HepG2 (cell line): ENCODE measurements at regions not wholly inside any gene's neighbourhood (a gene's known extent, or its start where the extent isn't known, plus 50 kb on each side); places are given as distances from the start of the nearest gene placed in this dataset.
A peak's percentile ranks its signal among the peaks of the same experiment; 100 is the strongest.

ENCODE experiments used
- NFE2L1 ChIP-seq: sonication (generic); formaldehyde crosslinking; IDR thresholded peaks from 2 replicates; pipeline ENCODE4 v1.4.0; 2020; ENCODE audit warnings: missing genetic modification reagents, mild to moderate bottlenecking, borderline replicate concordance
- RAD21 ChIP-seq: fragments of 450-650 bp; formaldehyde crosslinking; IDR thresholded peaks from 2 replicates; pipeline ENCODE4 v1.5.0; 2020; ENCODE audit warnings: mild to moderate bottlenecking
- SALL1 ChIP-seq: sonication (generic); formaldehyde crosslinking; IDR thresholded peaks from 2 replicates; pipeline ENCODE4 v1.8.0; 2022; ENCODE audit warnings: mild to moderate bottlenecking, missing genetic modification reagents
- SRF ChIP-seq: IDR thresholded peaks from 2 replicates; pipeline ENCODE4 v1.6.1; 2011; ENCODE audit warnings: mild to moderate bottlenecking, low read depth, low read length, moderate library complexity
- SRSF4 ChIP-seq: fragments of 200-400 bp; formaldehyde crosslinking; IDR thresholded peaks from one replicate; pipeline ENCODE4 v1.6.1; 2018; ENCODE audit warnings: mild to moderate bottlenecking, low read depth, low read length, moderate library complexity; ENCODE audit not compliant: poor library complexity, severe bottlenecking
- ZNF451 ChIP-seq: sonication (generic); formaldehyde crosslinking; IDR thresholded peaks from 2 replicates; pipeline ENCODE4 v1.5.0; 2020; ENCODE audit warnings: mild to moderate bottlenecking, missing genetic modification reagents
- ZNF768 ChIP-seq: sonication (generic); formaldehyde crosslinking; IDR thresholded peaks from 2 replicates; pipeline ENCODE4 v1.4.0; 2020; ENCODE audit warnings: missing genetic modification reagents
- ZNF850 ChIP-seq: sonication (generic); formaldehyde crosslinking; conservative IDR thresholded peaks from 2 replicates; pipeline ENCODE4 v1.9.0; 2021; ENCODE audit warnings: mild to moderate bottlenecking, missing genetic modification reagents
- ZSCAN21 ChIP-seq: sonication (generic); formaldehyde crosslinking; IDR thresholded peaks from 2 replicates; pipeline ENCODE4 v1.8.0; 2022; ENCODE audit warnings: mild to moderate bottlenecking, missing genetic modification reagents, moderate library complexity, borderline replicate concordance
- TF ChIP-seq, protein P1 (sequence below): IDR thresholded peaks from 2 replicates; pipeline ENCODE4 v1.6.1; 2016; ENCODE audit warnings: low read depth, borderline replicate concordance
- TF ChIP-seq, protein P2 (sequence below): sonication (generic); formaldehyde crosslinking; IDR thresholded peaks from 2 replicates; pipeline ENCODE4 v1.8.1; 2023; ENCODE audit warnings: missing genetic modification reagents, inconsistent platforms, borderline replicate concordance
- TF ChIP-seq, protein P3 (sequence below): sonication (generic); formaldehyde crosslinking; IDR thresholded peaks from 2 replicates; pipeline ENCODE4 v1.4.0; 2020; ENCODE audit warnings: mild to moderate bottlenecking, missing genetic modification reagents
- TF ChIP-seq, protein P4 (sequence below), 2 experiments: sonication (generic) in 1 of 2; formaldehyde crosslinking in 1 of 2; IDR thresholded peaks; 2 replicates each; pipeline versions ENCODE4 v1.6.1 to v1.9.0; 2014 to 2022; ENCODE audit warnings: antibody characterized with exemption in 1 of 2, borderline replicate concordance in 1 of 2, inconsistent platforms in 1 of 2, low read depth in 1 of 2, missing genetic modification reagents in 1 of 2
- TF ChIP-seq, protein P5 (sequence below): sonication (generic); formaldehyde crosslinking; IDR thresholded peaks from 2 replicates; pipeline ENCODE4 v1.4.0; 2020; ENCODE audit warnings: missing genetic modification reagents
- TF ChIP-seq, protein P6 (sequence below): IDR thresholded peaks from 2 replicates; pipeline ENCODE4 v1.6.1; 2016

DNA sequence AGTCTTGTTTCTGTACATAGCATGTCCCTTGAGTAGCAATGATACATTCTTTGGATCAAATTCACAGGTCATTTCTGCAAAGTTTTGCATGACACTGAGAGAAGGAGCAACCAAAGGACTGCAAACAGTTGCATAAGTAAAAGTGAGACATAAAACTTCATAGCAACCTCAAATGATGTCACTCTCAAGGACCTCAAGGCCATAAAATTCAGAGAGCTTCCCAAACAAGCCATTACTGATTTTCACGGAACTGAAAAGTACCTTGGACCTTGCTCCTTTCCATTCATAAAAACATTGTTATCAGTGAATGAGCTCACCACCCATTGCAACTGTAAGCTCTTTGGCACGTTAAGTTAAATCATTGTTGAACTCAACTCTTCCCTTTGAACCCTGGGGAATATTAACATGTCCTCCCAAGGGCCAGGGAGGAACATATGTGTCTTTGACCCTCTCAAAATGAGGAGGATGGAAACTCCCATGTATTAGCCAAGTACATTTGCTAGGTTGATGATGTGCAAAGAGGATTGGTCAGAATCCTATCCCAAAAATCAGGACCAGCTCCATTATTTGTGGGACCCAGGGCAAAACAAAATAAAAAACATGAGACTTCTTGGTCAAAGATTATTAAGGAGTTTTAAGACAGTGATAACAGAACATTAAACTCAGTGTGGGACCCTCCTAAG lies 275.0 kb upstream of the DYNLRB2 start (continued):
- no peak for TF ChIP-seq ZNF451 (CRISPR knock-in tag)
- TF ChIP-seq NFE2L1 (CRISPR knock-in tag) = no peak
- TF ChIP-seq ZNF768 (CRISPR knock-in tag) = no peak
- TF ChIP-seq, protein P1, sequence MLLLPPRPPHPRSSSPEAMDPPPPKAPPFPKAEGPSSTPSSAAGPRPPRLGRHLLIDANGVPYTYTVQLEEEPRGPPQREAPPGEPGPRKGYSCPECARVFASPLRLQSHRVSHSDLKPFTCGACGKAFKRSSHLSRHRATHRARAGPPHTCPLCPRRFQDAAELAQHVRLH (CRISPR knock-in tag) = peak; percentile 81
- TF ChIP-seq, protein P2, sequence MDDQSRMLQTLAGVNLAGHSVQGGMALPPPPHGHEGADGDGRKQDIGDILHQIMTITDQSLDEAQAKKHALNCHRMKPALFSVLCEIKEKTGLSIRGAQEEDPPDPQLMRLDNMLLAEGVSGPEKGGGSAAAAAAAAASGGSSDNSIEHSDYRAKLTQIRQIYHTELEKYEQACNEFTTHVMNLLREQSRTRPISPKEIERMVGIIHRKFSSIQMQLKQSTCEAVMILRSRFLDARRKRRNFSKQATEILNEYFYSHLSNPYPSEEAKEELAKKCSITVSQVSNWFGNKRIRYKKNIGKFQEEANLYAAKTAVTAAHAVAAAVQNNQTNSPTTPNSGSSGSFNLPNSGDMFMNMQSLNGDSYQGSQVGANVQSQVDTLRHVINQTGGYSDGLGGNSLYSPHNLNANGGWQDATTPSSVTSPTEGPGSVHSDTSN (CRISPR knock-in tag) = no peak
- TF ChIP-seq, protein P3, sequence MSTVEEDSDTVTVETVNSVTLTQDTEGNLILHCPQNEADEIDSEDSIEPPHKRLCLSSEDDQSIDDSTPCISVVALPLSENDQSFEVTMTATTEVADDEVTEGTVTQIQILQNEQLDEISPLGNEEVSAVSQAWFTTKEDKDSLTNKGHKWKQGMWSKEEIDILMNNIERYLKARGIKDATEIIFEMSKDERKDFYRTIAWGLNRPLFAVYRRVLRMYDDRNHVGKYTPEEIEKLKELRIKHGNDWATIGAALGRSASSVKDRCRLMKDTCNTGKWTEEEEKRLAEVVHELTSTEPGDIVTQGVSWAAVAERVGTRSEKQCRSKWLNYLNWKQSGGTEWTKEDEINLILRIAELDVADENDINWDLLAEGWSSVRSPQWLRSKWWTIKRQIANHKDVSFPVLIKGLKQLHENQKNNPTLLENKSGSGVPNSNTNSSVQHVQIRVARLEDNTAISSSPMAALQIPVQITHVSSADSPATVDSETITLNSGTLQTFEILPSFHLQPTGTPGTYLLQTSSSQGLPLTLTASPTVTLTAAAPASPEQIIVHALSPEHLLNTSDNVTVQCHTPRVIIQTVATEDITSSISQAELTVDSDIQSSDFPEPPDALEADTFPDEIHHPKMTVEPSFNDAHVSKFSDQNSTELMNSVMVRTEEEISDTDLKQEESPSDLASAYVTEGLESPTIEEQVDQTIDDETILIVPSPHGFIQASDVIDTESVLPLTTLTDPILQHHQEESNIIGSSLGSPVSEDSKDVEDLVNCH (CRISPR knock-in tag) = no peak
- TF ChIP-seq SRF = no peak
- TF ChIP-seq, protein P4, sequence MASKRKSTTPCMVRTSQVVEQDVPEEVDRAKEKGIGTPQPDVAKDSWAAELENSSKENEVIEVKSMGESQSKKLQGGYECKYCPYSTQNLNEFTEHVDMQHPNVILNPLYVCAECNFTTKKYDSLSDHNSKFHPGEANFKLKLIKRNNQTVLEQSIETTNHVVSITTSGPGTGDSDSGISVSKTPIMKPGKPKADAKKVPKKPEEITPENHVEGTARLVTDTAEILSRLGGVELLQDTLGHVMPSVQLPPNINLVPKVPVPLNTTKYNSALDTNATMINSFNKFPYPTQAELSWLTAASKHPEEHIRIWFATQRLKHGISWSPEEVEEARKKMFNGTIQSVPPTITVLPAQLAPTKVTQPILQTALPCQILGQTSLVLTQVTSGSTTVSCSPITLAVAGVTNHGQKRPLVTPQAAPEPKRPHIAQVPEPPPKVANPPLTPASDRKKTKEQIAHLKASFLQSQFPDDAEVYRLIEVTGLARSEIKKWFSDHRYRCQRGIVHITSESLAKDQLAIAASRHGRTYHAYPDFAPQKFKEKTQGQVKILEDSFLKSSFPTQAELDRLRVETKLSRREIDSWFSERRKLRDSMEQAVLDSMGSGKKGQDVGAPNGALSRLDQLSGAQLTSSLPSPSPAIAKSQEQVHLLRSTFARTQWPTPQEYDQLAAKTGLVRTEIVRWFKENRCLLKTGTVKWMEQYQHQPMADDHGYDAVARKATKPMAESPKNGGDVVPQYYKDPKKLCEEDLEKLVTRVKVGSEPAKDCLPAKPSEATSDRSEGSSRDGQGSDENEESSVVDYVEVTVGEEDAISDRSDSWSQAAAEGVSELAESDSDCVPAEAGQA (IDR thresholded peaks at IDR 0.05; ENCODE audit: low read depth) = peak; percentile 73; the same call in 1 of the 2 replicates
- TF ChIP-seq, protein P4 (CRISPR knock-in tag; IDR thresholded peaks at IDR 0.05; ENCODE audit: borderline replicate concordance) = no peak
- no peak for TF ChIP-seq RAD21 (CRISPR knock-in tag)
- TF ChIP-seq ZSCAN21 (CRISPR knock-in tag) = no peak
- TF ChIP-seq ZNF850 (CRISPR knock-in tag) = no peak
- TF ChIP-seq, protein P5, sequence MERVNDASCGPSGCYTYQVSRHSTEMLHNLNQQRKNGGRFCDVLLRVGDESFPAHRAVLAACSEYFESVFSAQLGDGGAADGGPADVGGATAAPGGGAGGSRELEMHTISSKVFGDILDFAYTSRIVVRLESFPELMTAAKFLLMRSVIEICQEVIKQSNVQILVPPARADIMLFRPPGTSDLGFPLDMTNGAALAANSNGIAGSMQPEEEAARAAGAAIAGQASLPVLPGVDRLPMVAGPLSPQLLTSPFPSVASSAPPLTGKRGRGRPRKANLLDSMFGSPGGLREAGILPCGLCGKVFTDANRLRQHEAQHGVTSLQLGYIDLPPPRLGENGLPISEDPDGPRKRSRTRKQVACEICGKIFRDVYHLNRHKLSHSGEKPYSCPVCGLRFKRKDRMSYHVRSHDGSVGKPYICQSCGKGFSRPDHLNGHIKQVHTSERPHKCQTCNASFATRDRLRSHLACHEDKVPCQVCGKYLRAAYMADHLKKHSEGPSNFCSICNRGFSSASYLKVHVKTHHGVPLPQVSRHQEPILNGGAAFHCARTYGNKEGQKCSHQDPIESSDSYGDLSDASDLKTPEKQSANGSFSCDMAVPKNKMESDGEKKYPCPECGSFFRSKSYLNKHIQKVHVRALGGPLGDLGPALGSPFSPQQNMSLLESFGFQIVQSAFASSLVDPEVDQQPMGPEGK (CRISPR knock-in tag) = 0 out of 2 replicates have a peak, but pooled peaks have one; percentile 60
- no peak for TF ChIP-seq SRSF4
- peak; percentile 97 for TF ChIP-seq SALL1
- TF ChIP-seq, protein P6, sequence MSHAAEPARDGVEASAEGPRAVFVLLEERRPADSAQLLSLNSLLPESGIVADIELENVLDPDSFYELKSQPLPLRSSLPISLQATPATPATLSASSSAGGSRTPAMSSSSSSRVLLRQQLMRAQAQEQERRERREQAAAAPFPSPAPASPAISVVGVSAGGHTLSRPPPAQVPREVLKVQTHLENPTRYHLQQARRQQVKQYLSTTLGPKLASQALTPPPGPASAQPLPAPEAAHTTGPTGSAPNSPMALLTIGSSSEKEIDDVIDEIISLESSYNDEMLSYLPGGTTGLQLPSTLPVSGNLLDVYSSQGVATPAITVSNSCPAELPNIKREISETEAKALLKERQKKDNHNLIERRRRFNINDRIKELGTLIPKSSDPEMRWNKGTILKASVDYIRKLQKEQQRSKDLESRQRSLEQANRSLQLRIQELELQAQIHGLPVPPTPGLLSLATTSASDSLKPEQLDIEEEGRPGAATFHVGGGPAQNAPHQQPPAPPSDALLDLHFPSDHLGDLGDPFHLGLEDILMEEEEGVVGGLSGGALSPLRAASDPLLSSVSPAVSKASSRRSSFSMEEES (CRISPR knock-in tag) = peak; percentile 84
